ENCODE measurements at regions not wholly inside any gene's neighbourhood (a gene's known extent, or its start where the extent isn't known, plus 50 kb on each side); places are given as distances from the start of the nearest gene placed in this dataset.

DNA sequence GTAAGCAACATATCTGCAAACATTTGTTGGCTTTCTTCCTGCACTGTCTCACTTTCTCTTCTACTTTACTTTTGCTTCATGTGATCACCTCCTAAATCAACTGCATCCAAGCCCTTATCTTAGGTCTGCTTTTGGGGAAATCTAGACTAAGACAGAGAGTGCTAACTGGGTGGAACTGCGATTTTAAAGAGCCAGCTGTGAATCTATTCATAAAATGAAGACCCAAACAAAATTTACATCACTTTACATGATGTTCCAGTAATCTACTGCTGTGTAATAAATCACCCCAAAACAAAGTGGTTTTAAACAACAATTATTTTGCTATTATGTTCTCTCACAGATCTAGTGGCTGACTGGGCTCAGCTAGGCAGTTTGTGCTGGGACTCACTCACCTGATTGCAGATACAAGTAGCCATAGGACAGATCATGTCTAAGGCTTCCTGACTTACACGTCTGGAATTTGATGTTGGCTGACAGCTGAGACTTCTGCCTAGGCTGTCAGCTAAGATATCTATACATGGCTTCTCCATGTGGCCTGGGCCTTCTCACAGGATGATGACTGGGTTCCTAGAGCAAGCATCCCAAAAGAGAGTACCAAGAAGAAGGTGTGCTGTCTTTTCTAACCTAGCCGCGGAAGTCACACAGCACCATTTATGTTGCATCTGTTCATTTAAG, 145.1 kb upstream of the TBCA start:
- peaks cover 5% of the 10 kb centered on the region for H3K4me1 Mint-ChIP-seq
- Histone ChIP-seq H3K36me3 (ENCODE audit: control insufficient read depth, insufficient read depth, low read length) (no peaks in the 10 kb centered on the region), H3K27me3 (ENCODE audit: control insufficient read depth, insufficient read depth, low read length, poor library complexity, severe bottlenecking) (no peaks in the 10 kb centered on the region), H3K4me1 (ENCODE audit: control insufficient read depth, insufficient read depth, low read length) (no peaks in the 10 kb centered on the region), H3K27ac (ENCODE audit: low read depth, low read length) (no peak overlapping the region), H3K9me3 (ENCODE audit: control insufficient read depth, low read length) (no peaks in the 10 kb centered on the region), H3K4me3 (ENCODE audit: low read length) (no peak overlapping the region), H3K9ac (ENCODE audit: extremely low read depth, low read length, poor library complexity, severe bottlenecking) (no peak overlapping the region)
- no peak overlapping the region for H3K4me3 Mint-ChIP-seq
- no peaks in the 10 kb centered on the region for H3K36me3 Mint-ChIP-seq (ENCODE audit: low read depth)
- H3K27ac Mint-ChIP-seq = no peak overlapping the region
- TF ChIP-seq, protein P1, sequence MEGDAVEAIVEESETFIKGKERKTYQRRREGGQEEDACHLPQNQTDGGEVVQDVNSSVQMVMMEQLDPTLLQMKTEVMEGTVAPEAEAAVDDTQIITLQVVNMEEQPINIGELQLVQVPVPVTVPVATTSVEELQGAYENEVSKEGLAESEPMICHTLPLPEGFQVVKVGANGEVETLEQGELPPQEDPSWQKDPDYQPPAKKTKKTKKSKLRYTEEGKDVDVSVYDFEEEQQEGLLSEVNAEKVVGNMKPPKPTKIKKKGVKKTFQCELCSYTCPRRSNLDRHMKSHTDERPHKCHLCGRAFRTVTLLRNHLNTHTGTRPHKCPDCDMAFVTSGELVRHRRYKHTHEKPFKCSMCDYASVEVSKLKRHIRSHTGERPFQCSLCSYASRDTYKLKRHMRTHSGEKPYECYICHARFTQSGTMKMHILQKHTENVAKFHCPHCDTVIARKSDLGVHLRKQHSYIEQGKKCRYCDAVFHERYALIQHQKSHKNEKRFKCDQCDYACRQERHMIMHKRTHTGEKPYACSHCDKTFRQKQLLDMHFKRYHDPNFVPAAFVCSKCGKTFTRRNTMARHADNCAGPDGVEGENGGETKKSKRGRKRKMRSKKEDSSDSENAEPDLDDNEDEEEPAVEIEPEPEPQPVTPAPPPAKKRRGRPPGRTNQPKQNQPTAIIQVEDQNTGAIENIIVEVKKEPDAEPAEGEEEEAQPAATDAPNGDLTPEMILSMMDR (conservative IDR thresholded peaks at IDR 0.05) = no peak
- peaks cover 11% of the 10 kb centered on the region for H3K27me3 Mint-ChIP-seq (ENCODE audit: insufficient read depth)
- no peaks in the 10 kb centered on the region for H3K9me3 Mint-ChIP-seq
- DNase-seq = no peak
- WGBS, 2 experiments (ENCODE audit: insufficient coverage in 1 of 2, insufficient read length in 1 of 2) = 94 to 100% methylated on average over 4 of the region's 4 CpGs

DNA sequence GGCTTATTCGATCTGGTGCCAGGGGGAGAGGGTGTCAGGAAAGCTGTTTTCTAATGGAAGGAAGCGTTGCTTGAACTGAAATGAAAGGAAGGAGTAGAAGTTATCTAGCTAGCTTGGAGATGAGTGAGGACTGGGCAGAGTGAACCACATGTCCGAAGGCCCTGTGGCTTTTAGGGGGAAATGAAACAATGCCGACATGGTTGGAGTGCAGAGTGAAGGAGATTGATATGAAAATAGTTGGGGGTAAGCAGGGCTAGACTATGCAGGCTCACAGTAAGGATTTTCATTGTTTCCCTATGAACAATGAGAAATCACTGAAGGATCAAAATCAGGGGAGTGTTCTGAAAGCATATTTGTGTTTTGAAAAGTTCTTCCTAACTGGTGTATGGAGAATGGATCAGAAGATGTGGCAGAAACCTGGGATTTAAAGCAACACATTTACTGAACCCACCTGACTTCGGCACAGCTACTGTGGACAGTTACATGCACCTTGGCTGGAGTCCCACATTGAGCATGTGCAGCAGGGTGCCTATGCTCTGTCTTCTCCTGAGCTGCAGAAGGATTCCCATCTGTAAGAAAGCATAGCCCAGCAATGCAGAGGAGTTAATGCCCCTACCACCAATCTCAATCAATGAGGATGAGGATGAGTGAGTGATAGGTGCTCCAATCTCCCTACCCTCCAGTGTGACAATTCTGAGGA, 144.4 kb upstream of the TBCA start:
- TF ChIP-seq, protein P1 (conservative IDR thresholded peaks at IDR 0.05) = no peak

DNA sequence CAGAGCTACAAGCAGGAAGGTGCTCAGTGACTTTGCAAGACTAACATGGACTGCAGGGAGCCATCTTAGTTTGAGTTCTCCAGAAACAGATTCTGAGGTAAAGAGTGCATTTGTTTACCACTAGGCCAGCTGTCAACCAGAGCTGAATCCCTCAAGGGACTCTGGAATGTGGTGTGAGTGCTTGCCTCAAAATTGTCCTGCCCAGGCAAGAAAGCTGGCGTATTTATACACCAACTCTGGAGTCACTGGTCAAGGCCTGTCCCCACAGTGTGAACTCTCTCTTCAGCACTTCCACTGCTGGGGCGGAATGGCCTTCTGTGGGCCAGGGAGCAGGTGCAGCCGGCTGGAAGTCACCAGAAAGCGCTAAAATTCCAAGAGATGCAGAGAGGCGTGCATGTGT, 139.2 kb upstream of the TBCA start:
- H3K27ac Mint-ChIP-seq = no peak overlapping the region

More for the DNA sequence above, 144.4 kb upstream of the TBCA start:
- WGBS, 2 experiments (ENCODE audit: insufficient coverage in 1 of 2, insufficient read length in 1 of 2) = 93 to 97% methylated on average over 5 of the region's 5 CpGs
- no peaks in the 10 kb centered on the region for H3K27me3 ChIP-seq (ENCODE audit: control insufficient read depth, insufficient read depth, low read length, poor library complexity, severe bottlenecking)
- H3K36me3 ChIP-seq (ENCODE audit: control insufficient read depth, insufficient read depth, low read length) = no peaks in the 10 kb centered on the region
- Mint-ChIP-seq H3K27me3 (ENCODE audit: insufficient read depth) (peaks cover 11% of the 10 kb centered on the region), H3K4me3 (no peak overlapping the region), H3K27ac (no peak overlapping the region), H3K4me1 (peaks cover 5% of the 10 kb centered on the region), H3K36me3 (ENCODE audit: low read depth) (no peaks in the 10 kb centered on the region), H3K9me3 (no peaks in the 10 kb centered on the region)
- no peak for DNase-seq
- no peaks in the 10 kb centered on the region for H3K9me3 ChIP-seq (ENCODE audit: control insufficient read depth, low read length)
- no peak overlapping the region for H3K9ac ChIP-seq (ENCODE audit: extremely low read depth, low read length, poor library complexity, severe bottlenecking)
- H3K27ac ChIP-seq (ENCODE audit: low read depth, low read length) = no peak overlapping the region
- H3K4me3 ChIP-seq (ENCODE audit: low read length) = no peak overlapping the region
- H3K4me1 ChIP-seq (ENCODE audit: control insufficient read depth, insufficient read depth, low read length) = no peaks in the 10 kb centered on the region

More for the DNA sequence above, 139.2 kb upstream of the TBCA start:
- Mint-ChIP-seq H3K4me3 (no peak overlapping the region), H3K4me1 (no peaks in the 10 kb centered on the region), H3K36me3 (ENCODE audit: low read depth) (no peaks in the 10 kb centered on the region), H3K27me3 (ENCODE audit: insufficient read depth) (peaks cover 23% of the 10 kb centered on the region), H3K9me3 (no peaks in the 10 kb centered on the region)
- H3K9me3 ChIP-seq (ENCODE audit: control insufficient read depth, low read length) = no peaks in the 10 kb centered on the region
- H3K4me3 ChIP-seq (ENCODE audit: low read length) = no peak overlapping the region
- TF ChIP-seq, protein P1 (conservative IDR thresholded peaks at IDR 0.05) = no peak
- no peak for DNase-seq
- H3K27me3 ChIP-seq (ENCODE audit: control insufficient read depth, insufficient read depth, low read length, poor library complexity, severe bottlenecking) = no peaks in the 10 kb centered on the region
- WGBS, 2 experiments (ENCODE audit: insufficient coverage in 1 of 2, insufficient read length in 1 of 2) = 93 to 100% methylated on average over 5 of the region's 5 CpGs
- H3K4me1 ChIP-seq (ENCODE audit: control insufficient read depth, insufficient read depth, low read length) = no peaks in the 10 kb centered on the region
- no peak overlapping the region for H3K9ac ChIP-seq (ENCODE audit: extremely low read depth, low read length, poor library complexity, severe bottlenecking)
- H3K36me3 ChIP-seq (ENCODE audit: control insufficient read depth, insufficient read depth, low read length) = no peaks in the 10 kb centered on the region
- H3K27ac ChIP-seq (ENCODE audit: low read depth, low read length) = no peak overlapping the region

Data from endodermal cell (in vitro differentiated cells).